ENCODE measurements at regions not wholly inside any gene's neighbourhood (a gene's known extent, or its start where the extent isn't known, plus 50 kb on each side); places are given as distances from the start of the nearest gene placed in this dataset.

- ChIA-PET RAD21 (ENCODE audit: low non-redundant PET in 1 of 2, low total read pairs in 2 of 2, uncharacterized antibody in 2 of 2, unreplicated experiment in 2 of 2) (no interaction called here), POLR2A (no interaction called here), CTCF (no interaction called here)
- Histone ChIP-seq H3K9me3 (ENCODE audit: control insufficient read depth in 1 of 2, insufficient read depth in 1 of 2, low read depth in 1 of 2, low read length in 2 of 2) (no peaks in the 10 kb centered on the region), H3K9ac (ENCODE audit: low read length) (no peak overlapping the region), H3K27me3 (ENCODE audit: insufficient read depth, low read length) (no peaks in the 10 kb centered on the region), H3K9me2 (ENCODE audit: insufficient read depth) (no peaks in the 10 kb centered on the region), H3K27ac (ENCODE audit: low read depth, low read length) (no peak overlapping the region), H3K4me1 (ENCODE audit: control insufficient read depth in 1 of 2, insufficient read depth in 2 of 2, low read length in 2 of 2) (no peaks in the 10 kb centered on the region), H3K4me2 (ENCODE audit: low read length) (no peak overlapping the region), H3K36me3 (ENCODE audit: control insufficient read depth in 1 of 2, insufficient read depth in 2 of 2, low read length in 2 of 2) (no peaks in the 10 kb centered on the region), H3K79me2 (ENCODE audit: insufficient read depth, low read length) (no peaks in the 10 kb centered on the region), H3K4me3 (replicated peaks in 1 of 2; ENCODE audit: low read depth in 1 of 2, low read length in 2 of 2) (no peak overlapping the region), H4K20me1 (ENCODE audit: insufficient read depth) (no peaks in the 10 kb centered on the region), H2AFZ (ENCODE audit: low read depth, low read length, poor library complexity, severe bottlenecking) (no peak overlapping the region)
- intact Hi-C loops (cut with micrococcal nuclease), result no loop called here
- no TSS peak for BruUV-seq (replicated peaks)
- DNase-seq (ENCODE audit: low read depth, low spot score) (no peak), ATAC-seq (no peak)
- TF ChIP-seq SIN3A (IDR thresholded peaks at IDR 0.05; ENCODE audit: low read depth) (no peak), ZFX (IDR thresholded peaks at IDR 0.05) (no peak), REST (IDR thresholded peaks at IDR 0.05; ENCODE audit: low read depth) (no peak), RAD21 (IDR thresholded peaks at IDR 0.05; ENCODE audit: low read depth) (no peak), EZH2 (IDR thresholded peaks at IDR 0.05) (no peak), SRF (IDR thresholded peaks at IDR 0.05; ENCODE audit: low read depth) (no peak), POLR2A (IDR thresholded peaks at IDR 0.05; ENCODE audit: borderline replicate concordance, extremely low read depth, insufficient read depth, insufficient read length) (no peak)
These were observed 199.6 kb upstream of the SRRM4 start for GRCh38 chr12:118781692-118782091.

- ATAC-seq (no peak), DNase-seq (ENCODE audit: low read depth, low spot score) (no peak)
- no peaks in the 10 kb centered on the region for H3K27me3 ChIP-seq (ENCODE audit: insufficient read depth, low read length)
- no peaks in the 10 kb centered on the region for H3K9me2 ChIP-seq (ENCODE audit: insufficient read depth)
- H3K36me3 ChIP-seq (ENCODE audit: control insufficient read depth in 1 of 2, insufficient read depth in 2 of 2, low read length in 2 of 2), result no peaks in the 10 kb centered on the region
- H3K9me3 ChIP-seq (ENCODE audit: control insufficient read depth in 1 of 2, insufficient read depth in 1 of 2, low read depth in 1 of 2, low read length in 2 of 2), result no peaks in the 10 kb centered on the region
- no peak overlapping the region for H3K4me3 ChIP-seq (replicated peaks in 1 of 2; ENCODE audit: low read depth in 1 of 2, low read length in 2 of 2)
- H2AFZ ChIP-seq (ENCODE audit: low read depth, low read length, poor library complexity, severe bottlenecking), result no peak overlapping the region
- H3K4me1 ChIP-seq (ENCODE audit: control insufficient read depth in 1 of 2, insufficient read depth in 2 of 2, low read length in 2 of 2), result no peaks in the 10 kb centered on the region
- H4K20me1 ChIP-seq (ENCODE audit: insufficient read depth), result no peaks in the 10 kb centered on the region
- BruUV-seq (replicated peaks), result no TSS peak
- H3K4me2 ChIP-seq (ENCODE audit: low read length), result no peak overlapping the region
- H3K9ac ChIP-seq (ENCODE audit: low read length), result no peak overlapping the region
- intact Hi-C loops (cut with micrococcal nuclease), result no loop called here
- no peak overlapping the region for H3K27ac ChIP-seq (ENCODE audit: low read depth, low read length)
- ChIA-PET CTCF (no interaction called here), POLR2A (no interaction called here), RAD21 (ENCODE audit: low non-redundant PET in 1 of 2, low total read pairs in 2 of 2, uncharacterized antibody in 2 of 2, unreplicated experiment in 2 of 2) (no interaction called here)
- no peaks in the 10 kb centered on the region for H3K79me2 ChIP-seq (ENCODE audit: insufficient read depth, low read length)
- TF ChIP-seq EZH2phosphoT487 (IDR thresholded peaks at IDR 0.05; ENCODE audit: borderline replicate concordance) (no peak), CTCF (IDR thresholded peaks at IDR 0.05 in 2 of 3, conservative IDR thresholded peaks at IDR 0.05 in 1 of 3; ENCODE audit: borderline replicate concordance in 1 of 3, insufficient read depth in 1 of 3, low read depth in 2 of 3, low read length in 2 of 3) (no peak), YY1 (IDR thresholded peaks at IDR 0.05; ENCODE audit: extremely low read depth, insufficient replicate concordance, low read depth, low read length) (no peak), CBX3 (IDR thresholded peaks at IDR 0.05; ENCODE audit: low read depth) (no peak), CEBPB (IDR thresholded peaks at IDR 0.05; ENCODE audit: low read depth) (no peak), EZH2 (IDR thresholded peaks at IDR 0.05) (no peak), ZBTB33 (IDR thresholded peaks at IDR 0.05; ENCODE audit: extremely low read depth, insufficient replicate concordance, low read length) (no peak), MAX (IDR thresholded peaks at IDR 0.05) (no peak)
These were observed 197.6 kb upstream of the SRRM4 start for GRCh38 chr12:118783703-118784102.

Measured in HCT116 (cell line).